Choroid plexus epithelial cell (primary cell): ENCODE measurements at regions not wholly inside any gene's neighbourhood (a gene's known extent, or its start where the extent isn't known, plus 50 kb on each side); places are given as distances from the start of the nearest gene placed in this dataset.

Experiments used
- DNase-seq: peaks from one replicate; pipeline ENCODE4 v3.0.0-alpha.2; 2010; ENCODE audit warnings: low read depth
- H3K4me3 ChIP-seq: 2 replicates; pipeline ENCODE4 v1.5.1; 2011; ENCODE audit warnings: low read depth, mild to moderate bottlenecking, control low read depth, low read length, moderate library complexity
- TF ChIP-seq, protein P1 (sequence below): conservative IDR thresholded peaks from 2 replicates; pipeline ENCODE4 v1.5.1; 2011; ENCODE audit warnings: low read depth, mild to moderate bottlenecking, control low read depth, inconsistent platforms, low read length, moderate library complexity

DNA sequence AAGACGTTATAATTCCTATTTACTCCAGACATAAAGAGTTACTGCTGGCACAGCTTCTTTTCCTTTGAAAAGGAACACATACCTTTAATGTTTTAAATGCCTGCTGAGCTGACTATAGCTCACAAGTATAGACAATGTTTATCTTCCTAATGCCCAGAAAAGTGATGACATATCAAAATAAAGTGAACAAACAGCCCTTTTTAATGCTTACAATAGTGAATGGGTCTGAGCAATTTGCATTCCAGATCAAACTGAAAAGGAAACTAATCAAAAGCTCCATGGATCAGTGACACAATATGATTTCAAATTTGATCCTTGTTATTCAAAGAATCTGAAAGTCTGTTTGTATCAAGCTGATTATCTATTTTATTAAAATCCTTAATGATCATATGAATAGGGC is 233.6 kb upstream of the SEMA3E start:
- no peak overlapping the region for H3K4me3 ChIP-seq
- TF ChIP-seq, protein P1, sequence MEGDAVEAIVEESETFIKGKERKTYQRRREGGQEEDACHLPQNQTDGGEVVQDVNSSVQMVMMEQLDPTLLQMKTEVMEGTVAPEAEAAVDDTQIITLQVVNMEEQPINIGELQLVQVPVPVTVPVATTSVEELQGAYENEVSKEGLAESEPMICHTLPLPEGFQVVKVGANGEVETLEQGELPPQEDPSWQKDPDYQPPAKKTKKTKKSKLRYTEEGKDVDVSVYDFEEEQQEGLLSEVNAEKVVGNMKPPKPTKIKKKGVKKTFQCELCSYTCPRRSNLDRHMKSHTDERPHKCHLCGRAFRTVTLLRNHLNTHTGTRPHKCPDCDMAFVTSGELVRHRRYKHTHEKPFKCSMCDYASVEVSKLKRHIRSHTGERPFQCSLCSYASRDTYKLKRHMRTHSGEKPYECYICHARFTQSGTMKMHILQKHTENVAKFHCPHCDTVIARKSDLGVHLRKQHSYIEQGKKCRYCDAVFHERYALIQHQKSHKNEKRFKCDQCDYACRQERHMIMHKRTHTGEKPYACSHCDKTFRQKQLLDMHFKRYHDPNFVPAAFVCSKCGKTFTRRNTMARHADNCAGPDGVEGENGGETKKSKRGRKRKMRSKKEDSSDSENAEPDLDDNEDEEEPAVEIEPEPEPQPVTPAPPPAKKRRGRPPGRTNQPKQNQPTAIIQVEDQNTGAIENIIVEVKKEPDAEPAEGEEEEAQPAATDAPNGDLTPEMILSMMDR, result no peak
- peak; percentile 37 for DNase-seq

DNA sequence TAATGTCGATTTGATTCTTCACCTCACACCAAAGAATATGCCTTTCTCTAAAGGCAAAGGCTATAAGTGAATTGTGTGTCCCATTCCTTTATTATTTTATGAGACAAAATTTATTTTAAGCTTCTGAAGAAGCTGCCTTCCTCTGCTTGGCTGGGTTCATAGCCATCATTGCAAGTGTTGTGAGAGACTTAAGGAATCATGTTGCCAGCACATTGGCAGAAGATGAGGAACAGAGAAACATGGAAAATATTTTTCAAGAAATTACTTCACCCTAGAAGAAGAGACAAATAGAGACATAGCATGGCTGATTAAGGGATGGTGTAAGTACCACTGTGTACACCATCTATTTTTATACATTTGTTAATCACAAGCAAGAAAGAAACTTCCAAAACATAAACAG is 230.1 kb upstream of the SEMA3E start:
- H3K4me3 ChIP-seq, result no peak overlapping the region
- DNase-seq, result no peak
- TF ChIP-seq, protein P1, result no peak

DNA sequence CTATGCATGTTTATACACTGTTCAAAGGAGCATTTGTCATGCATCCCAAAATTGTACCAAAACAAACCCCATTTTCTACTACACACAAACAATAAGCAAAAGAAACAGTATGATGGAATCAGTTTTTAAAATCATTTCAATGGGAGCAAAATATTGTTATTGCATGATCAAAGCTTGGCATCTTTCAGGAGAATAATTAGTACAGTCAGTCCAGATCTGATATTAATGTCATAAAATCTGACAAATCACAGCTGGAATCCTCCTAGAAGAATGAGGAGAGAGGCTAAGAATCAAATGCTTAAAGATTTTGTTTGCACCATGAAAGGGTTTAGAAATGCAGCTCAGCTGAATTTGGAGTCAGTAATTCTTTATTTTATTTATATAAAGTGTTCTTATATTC is 229.7 kb upstream of the SEMA3E start:
- DNase-seq, result no peak
- no peak overlapping the region for H3K4me3 ChIP-seq
- TF ChIP-seq, protein P1, result no peak

DNA sequence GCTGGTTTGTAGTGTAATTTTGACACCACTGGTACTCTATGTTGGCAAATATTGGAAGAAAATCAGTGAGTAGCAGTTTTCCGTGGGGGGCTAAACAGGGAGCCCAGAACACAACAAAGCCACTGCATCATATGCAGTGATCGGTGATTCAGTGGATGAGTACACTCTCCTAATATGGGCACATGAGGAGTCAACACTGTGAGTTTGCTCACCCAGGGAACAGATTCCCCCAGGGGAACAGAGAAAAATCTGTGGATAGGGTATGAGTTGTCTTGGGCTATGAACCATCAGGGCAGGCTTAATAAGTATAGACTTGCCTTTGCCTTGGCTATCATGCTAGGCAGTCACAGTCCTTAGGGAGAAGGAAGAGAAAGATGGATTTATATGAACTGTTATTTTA is 227.7 kb upstream of the SEMA3E start:
- H3K4me3 ChIP-seq, result no peak overlapping the region
- TF ChIP-seq, protein P1, result no peak
- peak; percentile 55 for DNase-seq

DNA sequence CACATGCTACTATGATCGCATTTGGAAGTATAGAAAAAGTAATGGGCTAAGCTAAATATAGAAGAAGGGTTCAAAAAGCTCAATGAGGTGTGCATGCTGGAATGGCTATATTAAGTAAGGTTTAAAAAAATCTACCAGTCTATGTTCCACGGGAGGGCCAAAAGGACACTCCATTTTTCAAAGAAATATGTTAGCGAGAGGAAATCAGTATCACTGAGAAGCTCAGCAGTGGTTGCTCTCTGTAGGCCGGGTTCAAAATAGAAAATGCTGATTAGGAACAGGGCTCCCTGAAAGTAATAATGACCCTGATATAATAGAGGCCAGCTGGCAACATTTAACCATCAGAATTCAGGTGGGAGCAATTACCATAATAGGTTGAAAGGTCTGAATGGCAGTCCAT is 224.5 kb upstream of the SEMA3E start:
- TF ChIP-seq, protein P1, result no peak
- no peak overlapping the region for H3K4me3 ChIP-seq
- DNase-seq, result no peak

DNA sequence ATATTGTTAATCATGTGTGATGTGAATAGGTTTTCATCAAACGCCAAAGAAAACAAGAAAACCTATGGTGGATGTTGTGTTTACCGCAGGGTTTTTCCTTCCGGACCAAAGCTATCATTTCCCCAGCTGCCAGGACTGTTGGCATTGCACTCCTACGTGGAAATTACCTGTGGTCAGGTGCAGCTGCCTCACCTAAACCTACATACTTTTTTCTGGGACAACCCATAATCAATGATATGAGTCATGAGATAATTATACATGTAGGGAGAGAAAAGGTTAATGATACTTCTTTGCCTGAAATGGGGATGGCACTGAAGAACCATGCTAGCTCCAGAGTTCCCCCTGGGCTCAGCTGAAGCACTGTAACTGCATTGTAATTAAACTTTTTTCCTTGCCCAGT is 223.6 kb upstream of the SEMA3E start:
- TF ChIP-seq, protein P1, result no peak
- DNase-seq, result no peak
- H3K4me3 ChIP-seq, result no peak overlapping the region

DNA sequence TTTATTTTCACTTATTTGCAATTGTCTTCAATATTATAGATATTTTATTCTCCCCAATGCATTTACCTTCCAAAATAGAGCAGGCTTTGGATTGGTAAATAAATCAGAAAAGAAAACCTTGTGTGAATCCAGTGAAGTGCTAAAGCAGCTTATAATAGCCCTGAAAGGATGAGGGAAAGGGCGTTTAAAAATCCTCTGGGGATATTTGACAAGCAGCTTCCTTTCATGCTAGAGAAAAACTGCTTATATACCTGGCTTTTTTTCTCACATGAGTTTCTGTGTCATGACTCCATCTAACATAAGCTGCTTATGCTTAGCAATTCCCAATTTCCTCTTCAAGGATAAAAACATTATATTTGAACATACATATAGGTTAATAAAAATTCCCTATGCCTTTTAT is 221.6 kb upstream of the SEMA3E start:
- H3K4me3 ChIP-seq, result no peak overlapping the region
- DNase-seq, result no peak
- TF ChIP-seq, protein P1, result no peak
